Neural cell (in vitro differentiated cells): ENCODE measurements at regions not wholly inside any gene's neighbourhood (a gene's known extent, or its start where the extent isn't known, plus 50 kb on each side); places are given as distances from the start of the nearest gene placed in this dataset.

Experiments
- H2AFZ ChIP-seq: fragments of 200-600, 300-800 bp; sonication (generic), shearing (Covaris generic); 2 replicates; pipeline ENCODE4 v1.6.0; 2014; ENCODE audit warnings: low read depth, mild to moderate bottlenecking, antibody characterized with exemption, low read length, moderate library complexity
- H3F3A ChIP-seq: fragments of 200-600 bp; shearing (Covaris generic); 2 replicates; pipeline ENCODE4 v1.6.1; 2016; ENCODE audit warnings: mild to moderate bottlenecking, moderate library complexity, mixed read lengths, antibody characterized with exemption, low read length; ENCODE audit not compliant: insufficient read depth, poor library complexity, severe bottlenecking
- H3K27ac ChIP-seq: fragments of 200-600, 300-800 bp; sonication (generic), shearing (Covaris generic); 2 replicates; pipeline ENCODE4 v1.5.1; 2014; ENCODE audit warnings: mild to moderate bottlenecking, low read length, moderate library complexity
- H3K27me3 ChIP-seq: fragments of 300-800, 200-600 bp; sonication (generic), shearing (Covaris generic); 2 replicates; pipeline ENCODE4 v1.6.0; 2014; ENCODE audit warnings: mild to moderate bottlenecking, low read depth, low read length, moderate library complexity; ENCODE audit not compliant: insufficient read depth
- H3K36me3 ChIP-seq: fragments of 300-800, 200-600 bp; sonication (generic), shearing (Covaris generic); 2 replicates; pipeline ENCODE4 v1.5.1; 2014; ENCODE audit warnings: mild to moderate bottlenecking, antibody characterized with exemption, low read length, moderate library complexity; ENCODE audit not compliant: insufficient read depth
- H3K4me2 ChIP-seq: fragments of 300-800, 200-600 bp; sonication (generic), shearing (Covaris generic); 2 replicates; pipeline ENCODE4 v1.6.0; 2014; ENCODE audit warnings: mild to moderate bottlenecking, low read length
- H3K4me3 ChIP-seq: fragments of 300-800, 200-600 bp; sonication (generic), shearing (Covaris generic); 2 replicates; pipeline ENCODE4 v1.5.1; 2014; ENCODE audit warnings: mild to moderate bottlenecking, low read length, moderate library complexity
- H3K79me2 ChIP-seq: fragments of 200-600 bp; shearing (Covaris generic); replicated peaks from 2 replicates; pipeline ENCODE4 v1.6.0; 2014; ENCODE audit warnings: mild to moderate bottlenecking, low read length, moderate library complexity; ENCODE audit not compliant: insufficient read depth
- H3K9ac ChIP-seq: fragments of 300-800, 200-600 bp; sonication (generic), shearing (Covaris generic); 2 replicates; pipeline ENCODE4 v1.6.1; 2016; ENCODE audit warnings: mild to moderate bottlenecking, low read length, mixed read lengths
- H3K9me2 ChIP-seq: fragments of 200-600 bp; shearing (Covaris generic); 2 replicates; pipeline ENCODE4 v1.6.1; 2016; ENCODE audit warnings: mild to moderate bottlenecking, low read length, mixed read lengths; ENCODE audit not compliant: insufficient read depth
- H3K9me3 ChIP-seq: fragments of 200-600, 300-800 bp; sonication (generic), shearing (Covaris generic); 2 replicates; pipeline ENCODE4 v1.6.1; 2016; ENCODE audit warnings: mild to moderate bottlenecking, mixed run types, low read length, moderate library complexity, mixed read lengths
- H4K20me1 ChIP-seq: fragments of 200-600 bp; shearing (Covaris generic); 2 replicates; pipeline ENCODE4 v1.6.1; 2016; ENCODE audit warnings: mild to moderate bottlenecking, mixed run types; ENCODE audit not compliant: insufficient read depth
- EP300 ChIP-seq: fragments of 450-650 bp; conservative IDR thresholded peaks from 2 replicates; pipeline ENCODE4 v1.6.1; 2014; ENCODE audit warnings: antibody characterized with exemption, mild to moderate bottlenecking, moderate library complexity; ENCODE audit not compliant: poor library complexity, severe bottlenecking
- EZH2 ChIP-seq: fragments of 200-600, 300-800 bp; shearing (Covaris generic), sonication (generic); IDR thresholded peaks from 2 replicates; pipeline ENCODE4 v1.6.1; 2014; ENCODE audit warnings: antibody characterized with exemption, low read length, borderline replicate concordance, mild to moderate bottlenecking; ENCODE audit not compliant: insufficient read depth, poor library complexity, severe bottlenecking
- MXI1 ChIP-seq: fragments of 450-650 bp; conservative IDR thresholded peaks from 2 replicates; pipeline ENCODE4 v1.6.1; 2014; ENCODE audit warnings: antibody characterized with exemption, mild to moderate bottlenecking; ENCODE audit not compliant: poor library complexity, severe bottlenecking
- RAD21 ChIP-seq: fragments of 450-650 bp; conservative IDR thresholded peaks from 2 replicates; pipeline ENCODE4 v1.6.1; 2014; ENCODE audit warnings: antibody characterized with exemption, mild to moderate bottlenecking, moderate library complexity
- REST ChIP-seq: IDR thresholded peaks from 2 replicates; pipeline ENCODE4 v1.6.1; 2012; ENCODE audit warnings: borderline replicate concordance
- SMC3 ChIP-seq: fragments of 450-650 bp; conservative IDR thresholded peaks from 2 replicates; pipeline ENCODE4 v1.6.1; 2014; ENCODE audit warnings: antibody characterized with exemption, mild to moderate bottlenecking, moderate library complexity; ENCODE audit not compliant: poor library complexity
- TAF1 ChIP-seq: IDR thresholded peaks from 2 replicates; pipeline ENCODE4 v1.6.1; 2012; ENCODE audit warnings: low read depth
- TF ChIP-seq, protein P1 (sequence below): fragments of 450-650 bp; IDR thresholded peaks from 2 replicates; pipeline ENCODE4 v1.5.1; 2014; ENCODE audit warnings: antibody characterized with exemption, mild to moderate bottlenecking, moderate library complexity; ENCODE audit not compliant: poor library complexity, severe bottlenecking

DNA sequence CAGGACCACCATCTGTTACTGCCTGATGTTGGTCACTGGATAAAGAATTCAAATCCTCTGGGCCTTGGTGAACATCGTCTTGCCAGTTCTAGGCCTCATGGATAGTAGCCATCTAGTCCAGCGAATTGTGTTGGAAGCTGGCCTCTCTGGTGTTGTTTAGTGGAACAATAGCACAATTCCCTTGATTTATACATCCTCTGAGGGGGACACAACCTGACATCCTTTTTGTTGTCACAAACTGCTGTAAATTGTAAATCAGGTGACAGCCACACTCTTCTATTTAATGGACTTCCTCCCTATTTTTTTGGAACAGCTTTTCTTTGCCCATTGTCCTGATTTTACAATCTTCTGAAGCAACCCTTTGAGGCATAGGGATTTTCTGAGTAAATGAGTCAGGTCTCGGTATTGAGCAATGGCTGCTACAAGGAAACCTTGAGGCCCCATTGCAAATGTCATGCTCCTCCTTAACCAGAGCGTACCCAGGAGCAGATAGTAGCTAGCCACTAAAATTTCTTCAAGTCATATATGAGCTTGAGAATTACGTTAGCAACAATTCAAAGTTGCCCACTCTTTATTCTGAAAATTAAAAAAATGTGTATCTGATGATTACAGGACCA lies 263.3 kb downstream of the COG6 start:
- Histone ChIP-seq H3K4me2 (no peak overlapping the region), H3K9me2 (no peaks in the 10 kb centered on the region), H3F3A (no peaks in the 10 kb centered on the region), H3K79me2 (no peaks in the 10 kb centered on the region), H3K36me3 (no peaks in the 10 kb centered on the region), H3K27me3 (no peaks in the 10 kb centered on the region), H2AFZ (no peak overlapping the region), H3K27ac (no peak overlapping the region), H3K9ac (no peak overlapping the region), H4K20me1 (no peaks in the 10 kb centered on the region), H3K4me3 (no peak overlapping the region), H3K9me3 (no peaks in the 10 kb centered on the region)
- TF ChIP-seq, protein P1, sequence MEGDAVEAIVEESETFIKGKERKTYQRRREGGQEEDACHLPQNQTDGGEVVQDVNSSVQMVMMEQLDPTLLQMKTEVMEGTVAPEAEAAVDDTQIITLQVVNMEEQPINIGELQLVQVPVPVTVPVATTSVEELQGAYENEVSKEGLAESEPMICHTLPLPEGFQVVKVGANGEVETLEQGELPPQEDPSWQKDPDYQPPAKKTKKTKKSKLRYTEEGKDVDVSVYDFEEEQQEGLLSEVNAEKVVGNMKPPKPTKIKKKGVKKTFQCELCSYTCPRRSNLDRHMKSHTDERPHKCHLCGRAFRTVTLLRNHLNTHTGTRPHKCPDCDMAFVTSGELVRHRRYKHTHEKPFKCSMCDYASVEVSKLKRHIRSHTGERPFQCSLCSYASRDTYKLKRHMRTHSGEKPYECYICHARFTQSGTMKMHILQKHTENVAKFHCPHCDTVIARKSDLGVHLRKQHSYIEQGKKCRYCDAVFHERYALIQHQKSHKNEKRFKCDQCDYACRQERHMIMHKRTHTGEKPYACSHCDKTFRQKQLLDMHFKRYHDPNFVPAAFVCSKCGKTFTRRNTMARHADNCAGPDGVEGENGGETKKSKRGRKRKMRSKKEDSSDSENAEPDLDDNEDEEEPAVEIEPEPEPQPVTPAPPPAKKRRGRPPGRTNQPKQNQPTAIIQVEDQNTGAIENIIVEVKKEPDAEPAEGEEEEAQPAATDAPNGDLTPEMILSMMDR = no peak
- no peak for TF ChIP-seq RAD21
- no peak for TF ChIP-seq EP300
- TF ChIP-seq TAF1 = no peak
- no peak for TF ChIP-seq SMC3

DNA sequence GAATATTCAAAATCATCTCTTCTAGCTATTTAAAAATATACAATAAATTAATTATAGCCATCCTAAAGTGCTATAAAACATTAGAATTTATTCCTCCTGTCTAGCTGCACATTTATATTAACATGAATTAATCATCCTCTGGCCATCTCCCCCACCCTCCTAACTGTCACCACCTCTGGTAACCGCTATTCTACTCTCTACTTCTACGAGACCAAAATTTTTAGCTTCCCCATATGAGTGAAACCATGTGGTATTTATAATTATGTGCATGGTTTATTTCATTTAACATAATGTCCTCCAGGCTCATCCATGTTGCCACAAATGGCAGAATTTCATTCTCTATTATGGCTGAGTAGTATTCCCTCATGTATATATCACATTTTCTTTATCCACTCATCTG lies 265.2 kb downstream of the COG6 start:
- H3K9me2 ChIP-seq = no peaks in the 10 kb centered on the region
- H4K20me1 ChIP-seq = no peaks in the 10 kb centered on the region
- no peaks in the 10 kb centered on the region for H3K36me3 ChIP-seq
- no peaks in the 10 kb centered on the region for H3K27me3 ChIP-seq
- H2AFZ ChIP-seq = no peak overlapping the region
- H3K27ac ChIP-seq = no peak overlapping the region
- H3K79me2 ChIP-seq = no peaks in the 10 kb centered on the region
- H3F3A ChIP-seq = no peaks in the 10 kb centered on the region
- H3K9me3 ChIP-seq = no peaks in the 10 kb centered on the region
- H3K4me3 ChIP-seq = no peak overlapping the region
- no peak overlapping the region for H3K4me2 ChIP-seq
- H3K9ac ChIP-seq = no peak overlapping the region
- no peak for TF ChIP-seq SMC3
- TF ChIP-seq, protein P1 = no peak
- TF ChIP-seq EP300 = no peak
- no peak for TF ChIP-seq MXI1
- no peak for TF ChIP-seq REST
- no peak for TF ChIP-seq EZH2
- no peak for TF ChIP-seq TAF1
- no peak for TF ChIP-seq RAD21
